SK-N-SH (cell line): ENCODE measurements at regions not wholly inside any gene's neighbourhood (a gene's known extent, or its start where the extent isn't known, plus 50 kb on each side); places are given as distances from the start of the nearest gene placed in this dataset.

Source experiments
- CTCF ChIA-PET: fragments of 300-600, 350-600 bp; formaldehyde crosslinking; extraction: SDS; loops from one replicate; lab custom pipeline; 2021; lab: Yijun Ruan, JAX
- POLR2A ChIA-PET: fragments of 350-600 bp; sonication (Branson Sonifier 250); formaldehyde crosslinking; extraction: SDS; loops from one replicate; lab custom pipeline; 2020; ENCODE audit warnings: antibody characterized with exemption, inconsistent platforms; lab: Yijun Ruan, JAX
- DNase-seq: peaks from one replicate; pipeline ENCODE4 v3.0.0; 2012
- H2AFZ ChIP-seq: fragments of 200-600 bp; sonication (generic); 2 replicates; pipeline ENCODE4 v1.8.1; 2016; ENCODE audit warnings: antibody characterized with exemption, mild to moderate bottlenecking, low read depth
- H3F3A ChIP-seq: fragments of 200-600 bp; sonication (generic); replicated peaks from 2 replicates; pipeline ENCODE3; 2016; ENCODE audit warnings: antibody characterized with exemption, mild to moderate bottlenecking; ENCODE audit not compliant: insufficient read depth
- H3K27ac ChIP-seq, 2 experiments: fragments of 200-500 bp in 1 of 2; fragments of 200-600 bp in 1 of 2; sonication (Bioruptor generic) in 1 of 2; sonication (generic), shearing (Covaris generic) in 1 of 2; 2 replicates each; pipeline versions ENCODE4 v1.5.1 to v1.6.1; 2014 to 2016; ENCODE audit warnings: low read depth in 2 of 2, inconsistent platforms in 1 of 2, low read length in 1 of 2, mild to moderate bottlenecking in 1 of 2, mixed read lengths in 1 of 2
- H3K27me3 ChIP-seq: fragments of 200-600 bp; sonication (generic), shearing (Covaris generic); 2 replicates; pipeline ENCODE4 v1.6.1; 2016; ENCODE audit warnings: mixed run types; ENCODE audit not compliant: insufficient read depth
- H3K36me3 ChIP-seq, 2 experiments: fragments of 200-500 bp in 1 of 2; fragments of 200-600 bp in 1 of 2; sonication (Bioruptor generic) in 1 of 2; sonication (generic) in 1 of 2; replicated peaks in 1 of 2; 2 replicates each; pipeline versions ENCODE3 to v1.5.1; 2014 to 2016; ENCODE audit warnings: low read length in 1 of 2, mild to moderate bottlenecking in 1 of 2; ENCODE audit not compliant: insufficient read depth in 2 of 2, control insufficient read depth in 1 of 2
- H3K4me1 ChIP-seq, 2 experiments: fragments of 200-500 bp in 1 of 2; fragments of 200-600 bp in 1 of 2; sonication (Bioruptor generic) in 1 of 2; sonication (generic), shearing (Covaris generic) in 1 of 2; 2 replicates each; pipeline versions ENCODE4 v1.5.1 to v1.6.1; 2014 to 2016; ENCODE audit warnings: low read depth in 1 of 2, low read length in 1 of 2, mixed run types in 1 of 2; ENCODE audit not compliant: insufficient read depth in 2 of 2, control insufficient read depth in 1 of 2
- H3K4me2 ChIP-seq: fragments of 200-600 bp; sonication (generic), shearing (Covaris generic); 2 replicates; pipeline ENCODE4 v1.6.1; 2017; ENCODE audit warnings: mixed run types
- H3K4me3 ChIP-seq, 2 experiments: fragments of 200-500 bp in 1 of 2; fragments of 200-600 bp in 1 of 2; sonication (Bioruptor generic) in 1 of 2; sonication (generic), shearing (Covaris generic) in 1 of 2; 2 replicates each; pipeline versions ENCODE4 v1.5.1 to v1.8.1; 2014 to 2016; ENCODE audit warnings: low read depth in 2 of 2, inconsistent platforms in 1 of 2, low read length in 1 of 2, mild to moderate bottlenecking in 1 of 2, mixed read lengths in 1 of 2, moderate library complexity in 1 of 2
- H3K79me2 ChIP-seq: fragments of 200-600 bp; sonication (generic); 2 replicates; pipeline ENCODE4 v1.8.1; 2017; ENCODE audit warnings: mild to moderate bottlenecking; ENCODE audit not compliant: insufficient read depth
- H3K9ac ChIP-seq: fragments of 200-600 bp; sonication (generic); 2 replicates; pipeline ENCODE4 v1.6.1; 2017; ENCODE audit warnings: mixed run types
- H3K9me2 ChIP-seq: fragments of 200-600 bp; sonication (generic); 2 replicates; pipeline ENCODE4 v1.6.1; 2017; ENCODE audit warnings: mixed run types
- H3K9me3 ChIP-seq: fragments of 200-600 bp; sonication (generic); 2 replicates; pipeline ENCODE4 v1.6.1; 2017; ENCODE audit warnings: mixed run types, mild to moderate bottlenecking, moderate library complexity
- H4K20me1 ChIP-seq: fragments of 200-600 bp; sonication (generic); 2 replicates; pipeline ENCODE4 v1.6.1; 2017; ENCODE audit warnings: mild to moderate bottlenecking, mixed run types; ENCODE audit not compliant: insufficient read depth
- CHD2 ChIP-seq: fragments of 150-350 bp; IDR thresholded peaks from 2 replicates; pipeline ENCODE4 v1.6.1; 2018; ENCODE audit warnings: low read length; ENCODE audit not compliant: partially characterized antibody
- CTCF ChIP-seq: fragments of 200-600 bp; sonication (generic); IDR thresholded peaks from 2 replicates; pipeline ENCODE4 v1.6.1; 2017; ENCODE audit warnings: antibody characterized with exemption, mild to moderate bottlenecking, moderate library complexity
- EZH2phosphoT487 ChIP-seq: fragments of 200-600 bp; sonication (generic); IDR thresholded peaks from 2 replicates; pipeline ENCODE4 v1.6.1; 2017; ENCODE audit warnings: low read depth, mixed run types, mild to moderate bottlenecking, antibody characterized with exemption, moderate library complexity, borderline replicate concordance
- FOSL2 ChIP-seq: IDR thresholded peaks from 2 replicates; pipeline ENCODE4 v1.4.0; 2012; ENCODE audit warnings: low read depth, mild to moderate bottlenecking, moderate library complexity, borderline replicate concordance
- FOXJ3 ChIP-seq: sonication (generic); formaldehyde crosslinking; IDR thresholded peaks from 2 replicates; pipeline ENCODE4 v1.5.1; 2020; ENCODE audit warnings: mild to moderate bottlenecking, missing genetic modification reagents
- JUND ChIP-seq: IDR thresholded peaks from 2 replicates; pipeline ENCODE4 v1.4.0; 2012
- MXI1 ChIP-seq: IDR thresholded peaks from 2 replicates; pipeline ENCODE4 v1.6.1; 2012; ENCODE audit warnings: mild to moderate bottlenecking, low read depth, low read length, improper control_type of control experiment
- NFIC ChIP-seq: IDR thresholded peaks from 2 replicates; pipeline ENCODE4 v1.4.0; 2012; ENCODE audit warnings: borderline replicate concordance
- RFX5 ChIP-seq: IDR thresholded peaks from 2 replicates; pipeline ENCODE4 v1.6.1; 2012; ENCODE audit warnings: mild to moderate bottlenecking, improper control_type of control experiment, low read length
- RXRA ChIP-seq: IDR thresholded peaks from 2 replicates; pipeline ENCODE4 v1.4.0; 2012; ENCODE audit warnings: low read depth, mild to moderate bottlenecking, borderline replicate concordance
- SIN3A ChIP-seq: IDR thresholded peaks from 2 replicates; pipeline ENCODE4 v1.6.1; 2012; ENCODE audit warnings: low read depth, mild to moderate bottlenecking, low read length, moderate library complexity, borderline replicate concordance
- TCF12 ChIP-seq: IDR thresholded peaks from 2 replicates; pipeline ENCODE4 v1.4.0; 2012
- USF1 ChIP-seq: IDR thresholded peaks from 2 replicates; pipeline ENCODE4 v1.4.0; 2012; ENCODE audit warnings: low read depth, borderline replicate concordance
- YY1 ChIP-seq: IDR thresholded peaks from 2 replicates; pipeline ENCODE4 v1.4.0; 2012; ENCODE audit warnings: low read depth, mild to moderate bottlenecking
- WGBS: methylation state at CpG from one replicate; pipeline ENCODE4 v1.1.6; 2017; ENCODE audit warnings: low lambda C conversion rate; 5-methylcytosine and 5-hydroxymethylcytosine counted together
- TF ChIP-seq, protein P1 (sequence below): IDR thresholded peaks from 2 replicates; pipeline ENCODE4 v1.4.0; 2012; ENCODE audit warnings: low read depth
- TF ChIP-seq, protein P2 (sequence below): IDR thresholded peaks from 2 replicates; pipeline ENCODE4; 2012
- TF ChIP-seq, protein P3 (sequence below): fragments of 150-350 bp; IDR thresholded peaks from 2 replicates; pipeline ENCODE4 v1.6.1; 2016; ENCODE audit warnings: mild to moderate bottlenecking, low read depth, low read length

GRCh38 chrX:110915570-110915969 is 120.0 kb upstream of the CHRDL1 start:
- no peaks in the 10 kb centered on the region for H3K9me3 ChIP-seq
- H3K36me3 ChIP-seq, result no peaks in the 10 kb centered on the region
- no peaks in the 10 kb centered on the region for H3F3A ChIP-seq
- no peak overlapping the region for H3K9ac ChIP-seq
- H3K27me3 ChIP-seq, result no peaks in the 10 kb centered on the region
- no peaks in the 10 kb centered on the region for H3K4me1 ChIP-seq
- H3K79me2 ChIP-seq, result no peaks in the 10 kb centered on the region
- H3K4me3 ChIP-seq, result no peak overlapping the region
- POLR2A ChIA-PET, result no interaction called here
- H2AFZ ChIP-seq, result no peak overlapping the region
- no peak overlapping the region for H3K27ac ChIP-seq
- DNase-seq, result no peak
- CTCF ChIA-PET, result interaction anchor here (1.1 kb wide), 1 partner anchor 62 kb away, joined by 3 read pairs; no protein-coding TSS in a partner anchor
- no peaks in the 10 kb centered on the region for H3K9me2 ChIP-seq
- no peak for TF ChIP-seq CHD2
- no peak overlapping the region for H3K4me2 ChIP-seq
- no peaks in the 10 kb centered on the region for H4K20me1 ChIP-seq

- Histone ChIP-seq H3K36me3 (no peaks in the 10 kb centered on the region), H3F3A (no peaks in the 10 kb centered on the region), H3K4me3 (no peak overlapping the region), H3K9ac (no peak overlapping the region), H2AFZ (no peak overlapping the region), H3K27me3 (no peaks in the 10 kb centered on the region), H3K4me2 (no peak overlapping the region), H3K79me2 (no peaks in the 10 kb centered on the region), H4K20me1 (no peaks in the 10 kb centered on the region), H3K9me3 (no peaks in the 10 kb centered on the region), H3K9me2 (no peaks in the 10 kb centered on the region), H3K27ac (no peak overlapping the region), H3K4me1 (no peaks in the 10 kb centered on the region)
- TF ChIP-seq, protein P1, sequence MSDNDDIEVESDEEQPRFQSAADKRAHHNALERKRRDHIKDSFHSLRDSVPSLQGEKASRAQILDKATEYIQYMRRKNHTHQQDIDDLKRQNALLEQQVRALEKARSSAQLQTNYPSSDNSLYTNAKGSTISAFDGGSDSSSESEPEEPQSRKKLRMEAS, result peak; percentile 71; the same call in 1 of the 2 replicates
- TF ChIP-seq FOSL2 (peak; percentile 21; the same call in 1 of the 2 replicates), CTCF (no peak), TCF12 (peak; percentile 66)
- WGBS, result 8% methylated on average over 3 of the region's 3 CpGs
- CTCF ChIA-PET, result interaction anchor here (1.1 kb wide), 1 partner anchor 61 kb away, joined by 3 read pairs; no protein-coding TSS in a partner anchor
- POLR2A ChIA-PET, result no interaction called here
- no peak for DNase-seq
Observed at GRCh38 chrX:110915111-110915510, 119.5 kb upstream of the CHRDL1 start.

GRCh38 chrX:110914281-110914680 is 118.7 kb upstream of the CHRDL1 start:
- no peaks in the 10 kb centered on the region for H3K4me1 ChIP-seq
- H2AFZ ChIP-seq, result no peak overlapping the region
- H3K27ac ChIP-seq, result no peak overlapping the region
- no peak overlapping the region for H3K4me2 ChIP-seq
- ChIA-PET CTCF (no interaction called here), POLR2A (no interaction called here)
- no peak overlapping the region for H3K9ac ChIP-seq
- 29% methylated on average over 1 of the region's 1 CpG for WGBS
- H3K9me3 ChIP-seq, result no peaks in the 10 kb centered on the region
- no peaks in the 10 kb centered on the region for H3K27me3 ChIP-seq
- H3K4me3 ChIP-seq, result no peak overlapping the region
- no peak for DNase-seq
- H4K20me1 ChIP-seq, result no peaks in the 10 kb centered on the region
- no peaks in the 10 kb centered on the region for H3K36me3 ChIP-seq
- H3K9me2 ChIP-seq, result no peaks in the 10 kb centered on the region
- H3F3A ChIP-seq, result no peaks in the 10 kb centered on the region
- H3K79me2 ChIP-seq, result no peaks in the 10 kb centered on the region
- TF ChIP-seq FOSL2 (no peak), USF1 (no peak), SIN3A (no peak), FOXJ3 (CRISPR knock-in tag) (no peak), JUND (no peak), NFIC (no peak), YY1 (no peak), RFX5 (no peak), EZH2phosphoT487 (no peak), MXI1 (no peak), CHD2 (no peak), RXRA (no peak)
- TF ChIP-seq, protein P2, sequence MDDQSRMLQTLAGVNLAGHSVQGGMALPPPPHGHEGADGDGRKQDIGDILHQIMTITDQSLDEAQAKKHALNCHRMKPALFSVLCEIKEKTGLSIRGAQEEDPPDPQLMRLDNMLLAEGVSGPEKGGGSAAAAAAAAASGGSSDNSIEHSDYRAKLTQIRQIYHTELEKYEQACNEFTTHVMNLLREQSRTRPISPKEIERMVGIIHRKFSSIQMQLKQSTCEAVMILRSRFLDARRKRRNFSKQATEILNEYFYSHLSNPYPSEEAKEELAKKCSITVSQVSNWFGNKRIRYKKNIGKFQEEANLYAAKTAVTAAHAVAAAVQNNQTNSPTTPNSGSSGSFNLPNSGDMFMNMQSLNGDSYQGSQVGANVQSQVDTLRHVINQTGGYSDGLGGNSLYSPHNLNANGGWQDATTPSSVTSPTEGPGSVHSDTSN, result no peak
- TF ChIP-seq, protein P3, sequence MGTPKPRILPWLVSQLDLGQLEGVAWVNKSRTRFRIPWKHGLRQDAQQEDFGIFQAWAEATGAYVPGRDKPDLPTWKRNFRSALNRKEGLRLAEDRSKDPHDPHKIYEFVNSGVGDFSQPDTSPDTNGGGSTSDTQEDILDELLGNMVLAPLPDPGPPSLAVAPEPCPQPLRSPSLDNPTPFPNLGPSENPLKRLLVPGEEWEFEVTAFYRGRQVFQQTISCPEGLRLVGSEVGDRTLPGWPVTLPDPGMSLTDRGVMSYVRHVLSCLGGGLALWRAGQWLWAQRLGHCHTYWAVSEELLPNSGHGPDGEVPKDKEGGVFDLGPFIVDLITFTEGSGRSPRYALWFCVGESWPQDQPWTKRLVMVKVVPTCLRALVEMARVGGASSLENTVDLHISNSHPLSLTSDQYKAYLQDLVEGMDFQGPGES, result no peak
- TF ChIP-seq, all 33 proteins: peak for 0
